ENCODE measurements at regions not wholly inside any gene's neighbourhood (a gene's known extent, or its start where the extent isn't known, plus 50 kb on each side); places are given as distances from the start of the nearest gene placed in this dataset.
"Not testable (repeated sequence)": the region's sequence is repeated elsewhere in the genome, so short reads cannot be mapped to it uniquely, and the experiment has no call there.

DNA sequence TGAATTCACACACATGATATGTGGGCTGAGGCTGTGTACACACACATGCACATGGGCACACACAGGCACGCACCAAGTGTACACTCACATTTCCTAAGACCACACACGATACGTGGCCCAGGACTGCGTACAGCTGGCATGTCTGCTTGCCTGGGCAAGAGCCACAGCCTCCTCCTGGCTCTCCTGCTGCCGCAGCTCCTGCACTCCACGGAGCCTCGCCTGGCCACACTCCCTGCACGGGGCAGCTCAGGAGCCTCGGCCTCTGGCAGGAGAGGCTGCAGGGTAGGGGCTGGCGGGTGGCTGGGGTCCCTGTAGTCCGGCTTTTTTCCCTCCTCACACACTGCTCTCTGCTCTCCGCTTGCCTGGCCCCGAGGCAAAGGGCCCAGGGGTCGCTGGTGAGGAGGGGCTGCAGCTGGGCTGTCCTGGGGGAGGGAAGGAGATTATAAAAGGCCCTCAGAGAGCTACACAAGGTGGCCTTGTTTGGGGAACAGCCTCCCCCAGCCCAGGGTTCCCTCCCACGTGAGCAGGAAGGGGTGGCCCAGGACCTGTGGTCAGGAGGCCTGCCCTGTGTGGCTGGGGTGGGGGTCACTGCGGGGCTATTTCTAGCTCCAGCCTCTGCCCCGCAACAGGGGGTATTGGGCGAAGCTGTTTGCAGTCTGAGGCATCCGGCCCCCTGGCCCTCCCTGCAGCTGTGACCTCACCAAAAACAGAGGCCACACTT, 89.0 kb upstream of the SFSWAP start:
- no peak for DNase-seq

DNA sequence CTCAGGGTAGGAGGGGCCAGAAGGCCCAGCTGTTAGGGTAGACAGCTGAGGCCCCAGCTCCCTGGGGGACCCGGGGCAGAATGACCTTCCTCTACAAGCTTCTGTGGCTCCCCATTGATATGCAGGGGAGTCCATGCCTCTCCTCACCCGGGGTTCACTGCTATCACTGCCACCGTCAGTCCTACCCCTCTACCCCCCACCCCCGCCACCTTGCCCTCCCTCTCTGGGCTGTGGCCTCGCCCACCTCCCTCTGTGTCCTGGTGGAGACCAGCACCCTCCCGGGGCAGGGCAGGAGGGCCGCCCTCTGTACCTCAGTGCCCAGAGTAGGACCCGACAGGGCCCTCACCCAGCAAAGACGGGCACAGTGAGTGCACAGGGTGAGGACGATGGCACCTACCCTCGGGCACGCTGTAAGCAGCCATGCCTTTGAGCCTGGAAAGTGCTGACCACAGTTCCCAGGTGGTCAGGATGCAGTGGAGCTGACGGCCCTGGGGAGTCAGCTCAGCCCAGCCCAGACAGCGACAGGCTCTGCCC, 88.4 kb upstream of the SFSWAP start:
- no peak for DNase-seq

DNA sequence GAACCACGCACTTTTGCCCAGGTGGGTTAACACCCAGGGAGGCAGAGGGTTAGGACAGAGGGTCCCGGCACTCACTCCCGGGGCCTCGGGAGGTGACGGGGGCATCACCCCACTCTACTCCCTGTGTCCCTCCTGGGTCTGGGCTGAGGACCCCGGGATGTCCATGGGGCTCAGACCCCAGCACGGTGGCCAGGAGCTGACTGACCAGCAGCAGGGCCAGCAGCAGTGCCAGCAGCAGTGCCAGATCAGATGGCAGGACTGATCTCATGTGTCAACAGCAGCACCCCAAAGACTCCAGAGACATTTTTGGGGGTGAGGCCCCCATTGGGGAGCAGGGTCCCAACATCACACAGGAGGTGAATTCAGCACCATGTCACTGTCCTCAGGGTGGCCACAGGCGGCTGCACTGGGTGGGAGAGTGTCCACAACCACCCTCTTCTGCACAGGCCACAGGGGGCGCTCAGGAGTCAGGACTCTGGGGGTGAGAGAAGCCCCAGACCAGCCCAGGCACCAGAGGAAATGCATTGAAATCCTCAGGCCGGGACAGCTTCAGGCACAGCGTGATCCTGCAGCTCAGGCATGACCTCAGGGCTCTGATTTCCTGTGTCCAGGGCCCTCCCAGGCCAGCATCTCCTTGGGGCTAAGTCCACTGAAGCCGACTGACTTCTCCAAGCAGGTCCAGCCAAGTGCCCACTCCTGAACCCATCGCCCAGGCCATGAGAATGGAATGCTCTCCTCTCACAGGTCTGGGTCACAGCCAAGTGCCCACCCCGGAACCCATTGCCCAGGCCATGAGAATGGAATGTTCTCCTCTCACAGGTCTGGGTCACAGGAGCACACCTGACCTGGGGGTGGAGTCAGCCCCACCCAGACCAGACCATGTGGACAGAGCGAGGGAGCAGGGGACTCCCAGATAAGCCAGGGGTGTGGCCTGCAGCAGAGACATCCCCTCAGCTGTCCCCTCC, 87.2 kb upstream of the SFSWAP start:
- not testable (repeated sequence) for DNase-seq

DNA sequence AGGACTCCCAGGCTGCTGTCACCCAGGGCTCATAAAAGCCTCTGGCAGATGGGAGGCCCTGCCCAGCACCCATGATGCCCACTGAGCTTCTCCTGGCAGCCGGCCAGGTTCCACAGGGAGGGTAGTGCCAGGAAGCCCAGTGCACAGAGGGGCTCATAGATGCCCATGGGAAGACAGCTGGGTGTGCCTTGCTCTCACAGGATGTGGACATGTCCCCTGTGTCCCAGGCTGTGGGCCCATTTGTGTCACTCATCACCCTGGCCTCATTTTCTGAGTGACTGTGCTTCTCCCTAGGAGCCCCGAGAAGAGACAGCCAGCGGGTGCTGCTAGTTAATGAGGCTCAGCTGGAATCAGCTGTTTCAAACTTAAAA, 86.5 kb upstream of the SFSWAP start:
- DNase-seq, result not testable (repeated sequence)

DNA sequence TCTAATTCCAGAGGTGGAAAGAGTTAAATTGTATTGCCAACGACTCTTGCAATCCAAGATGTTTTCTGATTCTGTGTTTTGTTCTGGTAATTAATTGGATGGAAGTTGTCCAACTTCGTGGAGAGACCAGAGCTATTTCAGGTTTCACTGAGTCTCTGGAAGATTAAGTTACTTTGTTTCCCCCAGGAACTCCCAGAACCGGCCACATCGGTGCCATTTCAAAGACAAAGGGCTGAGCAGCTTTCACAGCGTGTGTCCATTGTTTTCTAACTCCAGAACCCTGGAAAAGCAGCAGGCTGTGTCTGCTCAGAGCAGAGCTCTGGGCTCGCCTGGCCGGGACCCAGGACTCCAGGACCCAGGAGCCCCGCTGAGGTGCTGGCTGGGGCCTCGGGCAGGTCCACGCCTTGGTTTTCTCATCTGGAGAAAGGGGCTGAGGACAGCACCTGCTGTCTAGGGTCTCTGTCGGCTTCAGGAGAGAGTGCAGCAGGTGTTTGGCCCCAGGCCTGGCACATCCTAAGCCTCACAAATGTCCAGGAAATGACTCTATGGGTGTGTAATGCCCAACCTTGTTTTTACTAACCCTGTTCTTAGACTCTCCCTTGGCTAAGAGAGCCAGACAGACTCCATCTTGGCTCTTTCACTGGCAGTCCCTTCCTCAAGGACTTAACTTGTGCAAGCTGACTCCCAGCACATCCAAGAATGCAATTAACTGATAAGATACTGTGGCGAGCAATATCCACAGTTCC, 86.0 kb upstream of the SFSWAP start:
- not testable (repeated sequence) for DNase-seq

DNA sequence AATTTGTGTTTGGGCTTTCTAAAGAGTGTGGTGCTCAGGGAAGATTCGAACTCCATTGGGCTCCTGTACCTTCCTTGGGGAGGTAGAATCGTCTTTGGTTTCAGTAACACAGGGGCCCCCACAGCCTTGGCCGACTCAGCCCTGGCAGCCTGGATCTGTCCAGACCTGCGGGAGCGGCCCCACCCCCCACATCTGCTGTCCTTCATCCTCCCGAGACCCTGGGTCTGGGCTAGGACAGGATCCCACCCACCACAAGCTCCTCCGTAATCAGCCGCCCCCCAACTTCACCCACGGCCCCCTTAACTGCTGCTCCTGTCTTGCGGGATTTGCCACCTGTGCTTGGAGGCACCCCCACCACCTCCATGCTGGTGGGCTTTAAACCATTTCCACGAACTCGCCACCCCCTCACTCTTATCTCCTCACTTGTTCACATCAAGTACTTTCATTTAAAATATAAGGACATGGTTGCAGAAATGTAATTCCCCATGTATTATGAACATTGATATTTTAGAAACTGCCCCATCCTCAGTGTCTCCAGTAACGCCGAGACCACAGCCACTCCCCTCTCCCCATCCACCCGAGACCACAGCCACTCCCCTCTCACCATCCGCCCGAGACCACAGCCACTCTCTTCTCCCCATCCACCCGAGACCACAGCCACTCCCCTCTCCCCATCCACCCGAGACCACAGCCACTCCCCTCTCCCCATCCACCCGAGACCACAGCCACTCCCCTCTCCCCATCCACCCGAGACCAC, 84.7 kb upstream of the SFSWAP start:
- not testable (repeated sequence) for DNase-seq

DNA sequence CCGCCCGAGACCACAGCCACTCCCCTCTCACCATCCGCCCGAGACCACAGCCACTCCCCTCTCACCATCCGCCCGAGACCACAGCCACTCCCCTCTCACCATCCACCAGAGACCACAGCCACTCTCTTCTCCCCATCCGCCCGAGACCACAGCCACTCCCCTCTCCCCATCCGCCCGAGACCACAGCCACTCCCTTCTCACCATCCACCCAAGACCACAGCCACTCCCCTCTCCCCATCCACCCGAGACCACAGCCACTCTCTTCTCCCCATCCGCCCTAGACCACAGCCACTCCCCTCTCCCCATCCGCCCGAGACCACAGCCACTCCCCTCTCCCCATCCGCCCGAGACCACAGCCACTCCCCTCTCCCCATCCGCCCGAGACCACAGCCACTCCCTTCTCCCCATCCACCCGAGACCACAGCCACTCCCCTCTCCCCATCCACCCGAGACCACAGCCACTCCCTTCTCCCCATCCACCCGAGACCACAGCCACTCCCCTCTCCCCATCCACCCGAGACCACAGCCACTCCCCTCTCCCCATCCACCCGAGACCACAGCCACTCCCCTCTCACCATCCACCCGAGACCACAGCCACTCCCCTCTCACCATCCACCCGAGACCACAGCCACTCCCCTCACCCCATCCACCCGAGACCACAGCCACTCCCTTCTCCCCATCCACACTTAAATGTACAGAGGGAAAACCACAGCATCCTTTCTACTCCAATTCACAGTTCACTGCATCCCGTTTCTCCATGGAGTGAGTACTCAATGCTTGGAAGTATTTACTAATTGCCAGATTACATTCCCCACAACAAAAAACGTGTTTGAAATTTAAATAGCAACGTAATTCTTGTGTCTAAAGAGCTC, 83.5 kb upstream of the SFSWAP start:
- DNase-seq, result not testable (repeated sequence)

DNA sequence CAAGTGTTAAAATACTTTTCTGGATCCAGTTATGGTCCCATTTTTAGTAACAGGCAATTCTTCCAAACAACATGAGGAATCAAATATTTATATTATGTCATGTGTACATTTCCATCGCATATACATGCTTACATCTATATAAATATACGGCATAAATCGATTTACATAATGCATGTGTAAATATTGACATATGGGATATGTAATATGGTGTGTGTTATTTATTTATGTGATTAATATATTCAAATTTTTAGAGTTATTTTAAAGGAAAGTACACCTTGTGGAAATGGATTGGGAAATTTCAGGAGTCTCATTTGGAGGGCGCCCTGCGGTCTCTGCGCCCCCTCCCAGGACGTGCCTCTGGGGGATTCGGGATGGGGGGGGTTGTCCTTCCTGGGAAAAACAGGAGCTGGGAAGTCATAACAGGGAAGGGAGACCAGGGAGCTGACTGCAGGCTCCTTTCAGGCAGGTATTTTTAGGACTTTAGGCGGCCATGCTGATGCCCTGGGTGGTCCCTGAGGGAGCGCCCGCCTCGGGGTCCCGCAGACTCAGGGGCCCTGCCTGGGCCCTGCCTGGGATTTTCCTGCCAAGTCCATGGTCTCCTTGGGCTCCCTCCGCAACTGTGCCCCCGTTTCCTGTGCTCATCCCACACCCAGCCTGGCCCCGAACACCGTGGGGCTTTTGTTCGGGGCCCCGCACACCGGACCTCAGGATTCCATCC, 82.7 kb upstream of the SFSWAP start:
- DNase-seq, result no peak

DNA sequence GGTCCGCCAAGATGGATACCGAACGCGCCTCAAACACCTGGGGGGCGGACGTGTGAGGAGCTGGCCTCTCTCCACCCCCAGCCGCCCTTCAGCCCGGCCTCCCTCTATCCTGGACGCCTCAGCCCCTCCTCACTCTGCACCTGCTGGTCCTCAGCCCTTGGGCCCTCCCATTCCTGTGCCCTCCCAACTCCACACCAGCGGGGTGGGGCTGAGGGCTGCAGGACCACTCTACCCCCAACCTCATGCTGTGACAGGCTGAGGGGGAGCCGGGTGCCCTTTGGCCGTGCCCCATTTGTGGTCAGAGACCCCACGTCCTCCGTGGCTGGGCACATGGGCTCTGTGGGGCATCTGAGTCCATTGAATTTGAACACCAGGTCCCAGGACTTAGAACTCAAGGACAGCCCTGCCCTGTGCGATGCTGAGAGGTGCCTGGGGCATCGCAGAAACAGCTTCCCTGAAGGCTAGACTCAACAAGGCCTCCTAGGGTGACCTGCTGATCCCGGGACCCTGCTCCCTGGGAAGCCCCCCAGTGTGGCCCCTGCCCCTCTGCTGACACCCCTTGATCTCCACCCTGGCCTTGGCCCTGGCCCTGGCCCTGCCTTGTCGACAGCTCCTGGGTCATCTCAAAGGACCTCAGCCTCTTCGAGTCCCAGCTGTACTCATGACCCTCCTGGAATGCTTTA, 82.0 kb upstream of the SFSWAP start:
- no peak for DNase-seq

DNA sequence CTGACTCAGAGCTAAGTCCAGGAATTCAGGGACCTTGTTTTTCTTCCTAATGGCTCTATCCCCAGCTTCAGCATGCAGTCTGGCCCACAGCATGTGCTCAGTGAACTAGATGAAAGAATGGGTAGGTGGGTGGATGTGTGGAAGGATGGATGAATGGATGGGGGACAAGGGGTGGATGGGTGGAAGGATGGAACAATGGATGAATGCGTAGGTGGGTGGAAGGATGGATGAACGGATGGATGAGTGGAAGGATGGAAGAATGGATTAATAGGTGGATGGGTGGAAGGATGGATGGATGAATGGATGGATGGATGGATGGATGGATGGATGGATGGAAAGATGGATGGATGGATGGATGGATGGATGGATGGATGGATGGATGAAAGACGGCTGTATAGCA, 79.7 kb upstream of the SFSWAP start:
- DNase-seq, result no peak

DNA sequence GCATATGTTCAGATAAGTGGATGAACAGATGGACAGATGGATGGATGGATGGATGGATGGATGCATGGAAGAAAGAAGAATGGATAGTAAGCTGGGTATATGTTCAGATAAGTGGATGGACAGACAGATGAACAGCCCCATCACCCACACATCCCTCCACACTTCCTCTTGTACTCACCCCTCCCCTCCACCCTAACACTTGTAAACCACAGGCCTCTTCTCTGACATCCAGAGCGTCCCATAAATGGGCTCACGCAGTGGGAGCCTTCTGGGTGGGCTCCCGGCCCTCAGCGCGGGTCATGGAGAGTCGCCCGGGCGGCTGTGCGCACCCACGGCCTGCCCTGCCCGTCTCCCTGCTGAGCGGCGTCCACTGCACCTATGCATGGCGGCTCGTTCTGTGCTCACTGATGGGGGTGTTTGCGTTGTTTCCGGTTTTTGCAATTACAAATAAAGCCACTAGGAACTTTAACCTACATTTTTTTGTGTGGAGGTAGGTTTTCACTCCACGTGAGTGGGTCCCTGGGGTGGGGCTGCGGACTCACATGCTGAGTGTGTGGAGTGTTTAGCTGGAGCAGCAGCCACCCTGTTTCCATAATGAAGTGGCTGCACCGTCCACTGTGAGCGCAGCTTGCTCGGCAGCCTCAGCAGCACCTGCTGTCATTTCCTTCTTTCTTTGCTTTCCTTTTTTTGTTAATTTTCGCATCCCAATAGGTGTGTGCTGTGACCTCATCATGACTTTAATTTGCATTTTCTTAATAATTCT, 78.8 kb upstream of the SFSWAP start:
- not testable (repeated sequence) for DNase-seq

DNA sequence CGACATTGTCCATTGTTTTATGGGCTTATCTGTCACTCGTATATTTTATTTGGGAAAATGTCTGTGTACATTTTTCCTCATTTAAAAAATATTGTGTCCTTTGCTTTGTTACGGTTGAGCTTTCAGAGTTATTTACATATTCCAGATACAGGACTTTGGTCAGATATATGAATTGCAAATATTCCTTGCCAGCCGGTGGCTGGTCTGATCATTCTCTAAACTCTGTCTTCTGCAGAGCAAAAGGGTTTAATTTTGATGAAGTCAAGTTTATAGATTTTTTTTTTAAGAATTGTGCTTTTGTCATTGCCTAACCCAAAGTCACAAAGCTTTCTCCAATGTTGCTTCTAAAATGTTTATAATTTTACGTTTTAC, 78.3 kb upstream of the SFSWAP start:
- not testable (repeated sequence) for DNase-seq

DNA sequence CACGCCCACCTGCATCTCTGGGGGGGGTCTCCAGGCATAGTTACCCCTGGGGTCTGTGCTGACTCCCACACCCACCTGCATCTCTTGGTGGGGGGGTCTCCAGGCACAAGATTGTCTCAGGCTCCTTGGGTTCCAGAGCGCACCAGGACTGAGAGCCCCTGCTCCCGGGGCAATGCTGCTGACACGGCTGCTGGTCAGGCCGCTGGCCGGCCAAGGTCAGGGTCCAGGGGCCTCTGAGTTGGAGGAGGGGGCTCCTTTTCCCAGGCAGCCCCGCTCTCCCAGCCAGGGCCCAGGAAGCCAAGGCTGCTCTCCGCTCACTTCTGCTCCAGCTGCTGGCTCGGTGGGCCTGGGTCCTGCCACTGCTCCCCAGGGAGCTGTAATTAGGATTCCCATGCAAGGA, 77.3 kb upstream of the SFSWAP start:
- DNase-seq, result not testable (repeated sequence)

DNA sequence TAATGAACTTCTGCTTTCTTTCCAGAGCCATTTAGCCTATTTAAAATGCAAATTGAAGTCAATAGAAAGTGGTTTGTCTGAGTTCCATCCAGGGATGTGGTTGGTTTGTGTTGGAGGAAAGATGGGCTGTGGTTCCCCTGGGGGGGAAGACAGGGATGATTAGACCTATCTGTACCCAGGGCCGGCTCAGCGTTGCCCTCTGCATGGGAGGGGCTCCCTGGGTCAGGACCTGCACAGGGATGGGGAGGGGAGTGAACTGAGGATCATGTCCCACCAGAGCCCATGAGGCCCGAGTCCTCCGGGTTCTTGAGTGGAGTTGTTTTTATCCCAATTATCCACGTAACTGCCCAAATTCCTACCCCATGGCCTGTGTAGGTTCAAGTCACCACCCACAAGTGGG, 76.9 kb upstream of the SFSWAP start:
- no peak for DNase-seq

DNA sequence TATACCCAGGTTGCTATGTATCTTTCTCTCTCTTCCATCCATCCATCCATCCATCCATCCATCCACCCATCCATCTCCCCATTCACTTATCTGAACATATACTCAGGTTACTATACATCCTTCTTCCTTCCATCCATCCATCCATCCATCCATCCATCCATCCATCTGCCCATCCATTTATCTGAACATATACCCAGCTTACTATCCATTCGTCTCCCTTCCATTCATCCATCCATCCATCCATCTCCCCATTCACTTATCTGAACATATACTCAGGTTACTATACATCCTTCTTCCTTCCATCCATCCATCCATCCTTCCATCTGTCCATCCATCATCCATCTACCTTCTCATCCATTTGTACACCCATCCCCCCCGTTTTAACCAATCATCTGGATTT, 75.9 kb upstream of the SFSWAP start:
- not testable (repeated sequence) for DNase-seq

DNA sequence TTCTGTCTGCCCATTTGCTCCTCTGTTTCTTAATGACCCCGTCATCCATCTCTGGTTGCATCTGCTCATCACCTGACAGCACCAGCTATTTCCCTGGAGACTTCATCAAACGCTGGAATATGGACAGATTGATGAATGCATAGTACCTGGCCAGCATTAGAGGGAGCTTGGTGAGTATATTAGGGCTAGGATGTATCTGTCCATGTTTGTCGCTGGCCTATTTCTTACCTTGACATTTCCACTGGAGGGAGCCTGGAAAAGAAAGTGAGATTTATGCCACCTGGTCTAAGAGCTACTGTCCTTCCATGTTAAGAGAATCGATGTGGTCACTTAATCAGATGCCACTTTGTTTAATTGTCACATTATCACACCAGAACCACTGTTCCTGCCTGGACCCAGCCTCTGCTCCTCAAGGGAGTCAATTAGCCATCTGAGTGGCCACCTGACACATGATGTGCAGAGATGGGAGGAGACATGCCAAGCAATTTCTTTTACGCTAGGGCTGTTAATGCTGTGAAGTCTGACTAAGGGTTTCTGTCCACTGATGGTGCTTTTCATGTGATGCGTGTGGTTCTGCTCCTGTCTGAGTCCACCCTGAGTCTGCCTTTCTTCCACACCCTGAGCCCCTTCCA, 75.3 kb upstream of the SFSWAP start:
- no peak for DNase-seq

DNA sequence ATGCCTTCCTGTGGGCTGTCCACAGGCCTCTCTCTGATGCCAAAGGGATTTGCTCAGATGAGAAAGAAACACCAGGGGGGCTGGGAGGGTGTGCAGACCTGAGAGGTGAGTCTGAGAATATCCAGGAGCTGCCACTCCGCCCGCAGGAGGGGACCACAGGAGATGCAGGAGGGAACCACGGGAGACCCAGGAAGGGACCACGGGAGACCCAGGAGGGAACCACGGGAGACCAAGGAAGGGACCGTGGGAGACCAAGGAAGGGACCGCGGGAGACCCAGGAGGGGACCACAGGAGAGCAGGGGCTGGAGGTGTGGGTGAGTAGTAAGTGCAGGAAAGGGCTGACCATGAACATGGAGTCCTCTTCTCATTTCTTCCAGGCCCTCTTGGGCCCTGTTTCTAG, 74.6 kb upstream of the SFSWAP start:
- no peak for DNase-seq

DNA sequence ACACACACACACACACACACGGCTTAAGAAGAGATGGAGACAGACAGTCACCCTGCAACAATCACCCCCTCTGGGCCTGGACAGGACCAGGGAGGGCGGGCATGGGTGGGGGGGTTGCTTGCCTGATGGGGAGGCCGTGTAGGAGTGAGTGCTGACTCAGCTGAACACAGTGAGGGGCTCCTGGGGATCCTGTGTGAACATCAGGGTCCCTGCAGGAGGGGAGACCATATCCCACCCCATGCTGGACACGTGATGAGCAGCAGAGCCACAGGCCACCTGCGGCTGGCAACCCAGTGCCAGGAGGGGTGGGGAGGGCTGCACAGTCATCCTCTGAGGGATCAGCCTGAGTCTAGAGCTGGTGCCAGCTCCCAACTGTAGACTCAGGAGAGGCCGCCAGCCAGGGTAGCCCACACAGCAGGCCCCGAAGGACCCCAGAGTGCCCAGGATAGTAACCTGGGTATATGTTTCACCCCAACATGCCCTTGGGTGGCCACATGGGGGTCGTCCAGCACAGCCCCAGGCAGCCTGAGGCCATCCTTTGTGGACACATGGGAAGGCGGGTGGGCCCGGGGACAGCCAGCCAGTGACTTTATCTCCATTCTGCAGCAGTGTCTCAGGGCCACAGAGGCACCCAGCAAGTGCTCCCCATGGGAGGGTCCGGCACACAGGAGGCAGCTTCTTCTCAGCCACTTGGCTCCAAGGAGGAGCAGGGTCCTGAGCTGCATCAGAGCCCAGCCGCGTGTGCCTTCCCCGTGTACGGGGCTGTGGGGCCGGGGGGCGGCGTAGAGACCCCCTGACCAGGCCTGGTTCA, 73.7 kb upstream of the SFSWAP start:
- DNase-seq, result no peak

All from fibroblast of skin of back (primary cell).